Kidney capillary endothelial cell (primary cell): ENCODE measurements at regions not wholly inside any gene's neighbourhood (a gene's known extent, or its start where the extent isn't known, plus 50 kb on each side); places are given as distances from the start of the nearest gene placed in this dataset.
"Not testable (repeated sequence)": the region's sequence is repeated elsewhere in the genome, so short reads cannot be mapped to it uniquely, and the experiment has no call there.

Experiments used
- DNase-seq: peaks from one replicate; pipeline ENCODE4 v3.0.0-alpha.2; 2018; ENCODE audit warnings: low spot score

DNA sequence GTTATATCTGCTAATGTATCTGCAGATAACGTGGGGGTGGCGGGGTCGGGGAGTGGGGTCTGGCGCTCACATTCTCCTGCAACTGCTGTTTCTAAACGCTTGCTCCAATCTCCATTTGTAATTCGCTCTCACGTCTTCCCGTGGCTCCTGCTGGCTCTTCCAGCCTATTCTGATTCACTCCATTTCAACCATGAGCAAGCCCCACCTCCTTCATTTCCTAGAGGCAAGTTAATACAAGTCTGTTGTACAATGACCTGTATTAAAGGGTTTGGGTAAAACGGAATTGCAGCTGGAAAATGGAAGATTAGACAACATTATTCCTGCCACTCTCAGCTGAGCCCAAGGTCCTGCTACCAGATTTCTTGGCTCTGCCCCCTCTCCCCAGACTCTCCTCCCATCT is 132.3 kb downstream of the CSNK2A3 start:
- no peak for DNase-seq

DNA sequence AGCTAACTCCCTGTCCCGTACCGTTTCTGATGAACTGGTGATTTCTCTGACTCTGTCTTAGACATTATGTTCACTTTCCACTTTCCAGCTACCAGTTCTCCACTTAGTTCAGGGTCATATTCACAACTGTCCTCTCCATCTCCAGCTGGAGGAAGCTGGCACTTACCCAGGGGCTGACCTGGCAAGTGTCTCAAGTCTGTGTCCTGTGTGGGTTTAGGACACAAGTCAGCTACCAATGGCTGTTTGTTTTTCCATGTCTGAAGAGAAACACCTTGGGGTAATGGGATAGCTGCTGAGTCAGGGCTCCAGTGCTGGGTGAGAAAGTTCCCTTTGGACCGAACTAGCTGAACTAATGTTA is 134.4 kb downstream of the CSNK2A3 start:
- no peak for DNase-seq

DNA sequence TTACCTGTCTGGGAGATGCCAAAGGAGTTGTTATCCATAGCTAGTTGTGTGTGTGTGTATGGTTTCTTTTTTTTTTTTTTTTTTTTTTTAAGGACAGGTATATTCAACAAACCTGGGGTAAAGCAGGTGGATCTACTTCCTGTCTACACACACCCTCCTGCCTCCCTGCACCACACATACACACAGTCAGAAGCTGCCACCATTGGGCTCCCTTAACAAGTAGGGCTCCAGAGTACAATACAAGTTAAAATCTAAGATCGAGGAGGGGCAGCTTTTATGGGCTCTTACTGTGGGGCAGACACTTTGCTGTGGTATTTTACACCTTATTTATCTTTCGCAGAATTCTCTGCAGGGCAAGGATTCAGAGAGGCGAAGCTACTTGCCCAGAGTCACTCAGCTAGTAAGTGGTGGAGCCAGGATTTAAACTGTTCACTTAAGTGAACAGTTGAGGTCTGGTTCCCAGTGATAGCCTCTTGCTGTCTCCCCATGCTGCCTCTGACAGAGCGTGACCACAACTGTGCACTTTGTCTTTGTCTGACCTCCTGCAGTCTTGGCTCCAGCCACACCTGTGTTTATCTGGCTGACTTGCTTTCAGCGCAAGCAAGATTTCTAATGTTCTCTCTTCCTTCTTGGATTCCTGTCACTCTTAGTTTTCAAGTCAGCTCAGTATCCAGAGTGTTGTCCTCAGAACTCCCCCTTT is 135.0 kb downstream of the CSNK2A3 start:
- DNase-seq = no peak

DNA sequence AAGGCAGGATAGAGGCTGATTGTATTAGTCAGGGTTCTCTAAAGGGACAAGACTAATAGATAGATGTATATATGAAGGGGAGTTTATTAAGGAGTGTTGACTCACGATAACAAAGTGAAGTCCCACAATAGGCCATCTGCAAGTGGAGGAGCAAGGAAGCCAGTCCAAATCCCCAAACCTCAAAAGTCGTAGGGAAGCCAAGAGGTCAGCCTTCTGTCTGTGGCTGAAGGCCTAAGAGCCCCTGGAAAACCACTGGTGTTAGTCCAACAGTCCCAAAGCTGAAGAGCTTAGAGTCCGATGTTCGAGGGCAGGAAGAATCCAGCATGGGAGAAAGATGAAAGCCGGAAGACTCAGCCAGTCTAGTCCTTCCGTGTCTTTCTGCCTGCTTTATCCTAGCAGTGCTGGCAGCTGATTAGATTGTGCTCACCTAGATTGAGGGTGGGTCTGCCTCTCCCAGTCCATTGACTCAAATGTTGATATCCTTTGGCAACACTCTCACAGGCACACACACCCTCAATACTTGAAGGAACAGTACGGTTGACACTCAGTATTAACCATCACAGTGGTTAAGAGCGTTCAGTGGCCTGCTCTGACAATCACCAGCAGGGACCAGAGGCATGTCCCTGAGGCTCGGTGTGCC is 135.6 kb downstream of the CSNK2A3 start:
- DNase-seq = no peak

DNA sequence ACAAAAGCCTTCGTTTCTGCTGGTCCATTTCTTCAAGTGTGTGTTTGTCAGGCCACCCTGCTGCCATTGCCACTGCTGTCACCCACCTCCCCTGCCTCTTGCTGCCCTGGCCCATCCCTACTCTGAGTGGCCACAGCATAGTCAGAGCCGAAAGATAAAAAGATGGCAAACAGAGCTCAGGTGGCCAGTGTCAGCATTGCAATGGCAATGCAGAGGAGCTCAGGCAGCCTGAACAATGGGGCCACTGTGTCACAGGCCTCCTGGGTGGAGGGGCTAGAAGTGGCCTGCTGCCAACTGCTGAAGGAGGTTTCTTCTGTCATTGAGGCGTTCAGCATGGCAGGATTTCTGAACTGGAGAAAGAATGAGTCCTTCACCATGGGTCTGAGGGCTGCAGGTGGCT is 137.1 kb downstream of the CSNK2A3 start:
- no peak for DNase-seq

DNA sequence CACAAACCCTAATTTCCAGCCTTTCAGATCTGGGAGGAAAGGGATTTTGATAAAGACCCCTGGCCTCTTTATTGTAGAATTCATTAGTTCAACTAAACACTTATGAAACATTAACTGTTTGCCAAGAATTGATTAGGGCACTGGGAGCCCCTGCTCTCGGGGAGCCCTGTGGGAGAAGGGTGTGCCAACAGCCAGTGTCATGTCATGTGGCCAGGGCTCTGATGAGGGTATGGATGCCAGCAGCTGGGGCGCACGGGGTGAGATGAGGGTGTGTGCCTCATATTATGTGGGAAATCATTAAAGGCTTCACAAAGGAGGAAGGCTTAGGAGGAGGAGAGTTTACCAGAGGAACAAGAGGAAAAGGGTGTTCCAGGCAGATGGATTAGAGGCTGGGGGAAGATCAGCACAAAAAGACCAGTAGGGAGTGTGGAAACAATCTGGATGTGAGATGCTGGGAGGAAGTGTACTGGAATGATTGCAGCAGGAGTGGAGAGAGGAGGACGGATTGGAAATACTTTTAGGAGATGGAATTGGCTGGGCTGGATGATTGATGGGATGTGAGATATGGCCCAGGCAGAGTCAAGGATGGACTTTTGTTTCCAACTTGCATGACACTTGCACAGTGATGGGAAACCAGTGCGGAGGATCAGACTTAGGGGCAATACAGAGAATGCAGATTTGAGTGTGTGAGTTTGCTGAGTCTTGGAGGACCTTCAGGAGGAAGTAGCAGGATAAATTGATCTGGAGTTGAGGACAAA is 137.8 kb downstream of the CSNK2A3 start:
- DNase-seq = no peak

DNA sequence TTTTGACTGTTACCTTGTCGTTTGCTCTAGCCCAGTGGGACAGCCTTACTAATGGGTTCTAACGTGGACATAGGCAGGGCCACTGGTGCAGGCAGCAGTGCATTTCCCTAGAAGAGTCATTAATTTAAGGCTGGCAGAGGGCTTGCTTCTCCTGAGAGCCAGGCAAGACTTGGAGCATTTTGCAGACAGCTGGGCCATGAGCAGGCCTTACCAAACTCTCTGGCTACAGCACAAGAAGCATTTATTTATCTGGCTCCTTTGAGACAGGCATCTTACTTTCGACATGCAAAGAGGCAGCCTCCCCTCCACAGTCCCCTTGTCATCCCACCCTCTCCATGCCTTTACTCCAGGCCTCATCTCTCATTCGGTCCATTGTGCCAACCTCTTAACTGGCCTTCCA is 139.9 kb downstream of the CSNK2A3 start:
- DNase-seq = no peak

DNA sequence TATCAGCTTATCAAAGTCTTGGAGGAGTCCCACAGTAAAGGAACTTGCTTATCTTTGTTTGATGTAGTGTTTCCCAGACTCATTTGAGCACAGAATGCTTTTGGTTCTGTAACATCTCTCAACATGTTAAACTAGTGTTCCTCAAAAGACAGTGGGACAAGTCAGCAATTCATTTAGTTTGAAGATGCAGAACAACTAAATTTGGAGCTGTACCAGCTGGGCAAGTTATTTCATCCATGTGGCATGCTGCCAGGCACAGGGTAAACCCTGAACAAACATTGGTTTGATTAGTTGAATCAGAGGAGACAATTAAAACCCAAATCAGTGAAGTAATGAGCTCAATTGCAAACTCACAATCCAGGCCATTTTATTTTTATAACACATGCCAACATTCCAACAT is 141.2 kb downstream of the CSNK2A3 start:
- DNase-seq = no peak

DNA sequence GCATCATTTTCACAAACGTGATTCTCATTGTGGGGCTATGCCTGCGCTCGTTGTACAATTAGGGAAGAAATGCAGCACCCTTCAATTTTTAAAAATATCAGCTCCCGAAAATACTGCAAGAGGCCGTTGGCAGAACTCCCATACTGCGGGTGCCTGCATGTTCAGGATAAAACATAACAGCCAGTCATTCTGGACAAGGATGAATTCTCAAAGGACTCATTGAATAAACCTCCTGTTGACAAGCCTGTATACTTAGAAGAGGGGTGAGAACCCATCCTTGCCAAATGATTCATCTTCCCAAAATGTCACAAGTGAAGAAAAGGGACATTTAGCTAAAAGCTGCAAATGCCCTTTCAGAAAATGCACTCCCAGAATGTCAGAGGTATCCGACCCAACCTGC is 141.9 kb downstream of the CSNK2A3 start:
- no peak for DNase-seq

DNA sequence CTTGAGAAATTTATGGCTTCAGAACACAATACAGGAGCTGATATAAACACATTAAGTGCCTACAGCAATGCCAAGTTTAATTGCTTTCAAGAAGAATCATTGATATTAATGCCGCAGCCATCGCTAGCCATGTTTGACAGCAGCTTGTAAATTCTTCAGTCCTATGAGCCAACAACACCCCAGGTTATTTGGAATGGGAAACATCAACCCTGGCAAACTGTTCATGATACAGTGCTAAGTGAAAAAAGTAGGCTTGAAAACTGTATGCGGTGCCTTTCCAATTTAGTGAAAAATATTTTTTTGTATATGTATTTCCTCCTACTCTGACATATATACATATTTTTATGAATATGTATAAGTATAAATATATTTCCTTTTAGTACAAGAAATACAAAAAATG is 142.6 kb downstream of the CSNK2A3 start:
- no peak for DNase-seq

DNA sequence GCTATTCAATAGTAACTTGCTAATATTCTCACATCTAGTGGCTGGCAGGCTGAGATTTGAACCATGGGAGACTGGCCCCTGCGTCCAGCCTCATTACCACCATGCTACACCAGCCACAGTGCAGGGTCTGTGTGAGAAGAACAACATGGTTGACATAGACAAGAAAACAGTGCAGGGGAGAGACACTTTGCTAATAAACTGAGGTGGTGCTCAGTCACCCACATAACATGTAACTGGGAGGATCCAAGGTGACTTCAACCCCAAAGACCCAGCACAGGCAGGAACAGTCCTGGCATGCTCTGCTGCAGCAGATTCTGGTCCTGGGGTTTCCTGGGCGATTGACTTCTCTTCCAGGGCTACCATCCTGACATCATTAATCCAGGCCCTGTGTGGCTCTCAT is 143.1 kb downstream of the CSNK2A3 start:
- no peak for DNase-seq

DNA sequence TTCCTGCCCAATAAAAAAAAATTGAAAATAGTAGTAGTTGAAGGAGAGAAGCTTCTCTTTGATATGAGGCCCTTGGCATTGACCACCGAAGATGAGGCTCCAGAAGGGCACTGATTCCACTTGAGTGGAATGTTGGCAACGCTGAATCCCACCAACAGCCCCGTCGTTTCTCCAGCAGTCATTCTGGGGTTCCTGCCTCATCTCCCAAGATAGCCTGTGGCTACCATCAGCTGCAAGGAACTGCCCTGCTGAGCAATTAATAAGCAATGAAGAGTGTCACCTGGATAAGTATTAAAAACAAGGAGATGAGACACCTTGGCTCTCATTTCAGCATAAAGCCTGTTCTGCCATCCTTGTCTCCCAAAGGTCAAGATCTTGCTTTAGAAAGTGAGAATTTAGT is 144.1 kb downstream of the CSNK2A3 start:
- no peak for DNase-seq

DNA sequence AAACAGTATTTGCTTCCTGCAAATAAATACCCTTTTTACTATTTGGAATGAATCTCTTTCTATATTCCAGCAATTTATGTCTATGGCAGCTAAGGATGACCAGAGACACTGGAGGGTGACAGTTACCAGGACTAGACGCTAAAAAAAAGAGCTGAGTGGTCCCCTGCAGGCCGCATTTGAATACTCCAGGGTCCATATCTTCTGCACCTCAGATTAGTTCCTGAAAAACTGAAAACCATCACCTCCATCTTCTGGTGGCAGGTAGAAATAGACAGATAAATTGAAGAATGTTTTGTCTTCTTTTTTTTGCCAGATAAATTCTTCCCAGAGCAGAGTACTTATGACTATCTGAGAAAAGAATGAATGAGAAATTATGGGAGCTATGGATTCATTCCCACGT is 145.6 kb downstream of the CSNK2A3 start:
- no peak for DNase-seq

DNA sequence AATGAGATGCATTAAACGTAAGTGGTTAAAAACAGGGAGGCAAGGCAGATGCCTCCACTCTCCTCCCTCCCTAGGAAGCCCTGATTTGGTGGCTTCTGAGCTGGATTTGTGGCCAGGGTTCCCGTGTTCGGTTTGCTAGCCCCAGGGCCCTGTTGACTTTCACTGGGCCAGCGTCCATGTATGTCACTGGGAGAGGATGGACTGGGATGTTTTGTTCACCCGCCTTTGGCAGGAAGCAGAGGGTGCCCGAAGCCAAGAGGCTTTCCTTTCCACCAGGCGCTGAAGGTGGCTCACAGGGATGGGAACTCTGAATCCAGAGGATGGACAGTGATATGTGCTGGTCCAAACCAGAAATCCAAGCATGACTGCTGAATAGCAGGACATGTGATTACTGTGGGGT is 146.6 kb downstream of the CSNK2A3 start:
- no peak for DNase-seq

DNA sequence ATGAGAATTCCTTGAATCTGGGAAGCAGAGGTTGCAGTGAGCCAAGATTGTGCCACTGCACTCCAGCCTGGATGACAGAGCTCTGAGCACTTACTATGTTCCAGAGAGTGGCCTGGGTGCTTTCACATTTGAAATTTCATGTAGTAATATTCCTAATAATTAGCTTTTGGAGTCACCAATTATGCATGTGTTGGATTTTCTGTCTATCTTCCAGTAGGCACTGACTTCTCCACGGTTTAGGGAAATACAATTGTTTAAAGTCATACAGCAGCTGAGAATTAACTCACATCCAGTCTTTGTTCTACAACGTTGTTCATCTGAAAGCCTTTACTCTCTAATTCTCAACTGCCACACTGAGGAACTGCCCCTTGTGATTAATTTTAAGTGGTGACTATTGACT is 150.2 kb downstream of the CSNK2A3 start:
- DNase-seq = no peak

DNA sequence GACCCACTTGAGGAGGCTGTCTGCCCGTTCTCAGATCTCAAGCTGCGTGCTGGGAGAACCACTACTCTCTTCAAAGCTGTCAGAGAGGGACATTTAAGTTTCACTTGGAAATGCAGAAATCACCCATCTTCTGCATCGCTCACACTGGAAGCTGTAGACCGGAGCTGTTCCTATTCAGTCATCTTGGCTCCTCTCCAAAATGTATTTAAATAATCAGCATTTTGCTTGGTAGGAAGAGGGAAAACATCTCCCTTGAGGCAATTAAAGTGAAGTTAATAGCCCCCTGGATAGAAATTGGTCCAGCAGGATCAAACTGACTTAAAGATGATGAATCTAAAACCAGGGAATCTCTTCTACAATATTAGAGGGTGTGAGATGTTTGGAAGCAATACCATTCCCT is 151.7 kb downstream of the CSNK2A3 start:
- DNase-seq = not testable (repeated sequence)

DNA sequence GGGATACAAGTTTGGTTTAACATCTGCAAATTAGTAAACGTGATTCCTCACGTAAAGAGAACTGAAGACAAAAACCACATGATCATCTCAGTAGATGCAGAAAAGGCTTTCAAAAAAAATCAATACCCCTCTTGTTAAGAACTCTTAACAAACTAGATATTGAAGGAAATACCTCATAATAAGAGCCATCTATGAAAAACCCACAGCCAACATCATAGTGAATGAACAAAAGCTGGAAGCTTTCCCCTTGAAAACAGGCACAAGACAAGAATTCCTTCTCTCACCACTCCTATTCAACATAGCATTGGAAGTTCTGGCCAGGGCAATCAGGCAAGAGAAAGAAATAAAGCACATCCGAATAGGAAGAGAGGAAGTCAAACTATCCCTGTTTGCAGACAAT is 160.5 kb downstream of the CSNK2A3 start:
- DNase-seq = no peak

DNA sequence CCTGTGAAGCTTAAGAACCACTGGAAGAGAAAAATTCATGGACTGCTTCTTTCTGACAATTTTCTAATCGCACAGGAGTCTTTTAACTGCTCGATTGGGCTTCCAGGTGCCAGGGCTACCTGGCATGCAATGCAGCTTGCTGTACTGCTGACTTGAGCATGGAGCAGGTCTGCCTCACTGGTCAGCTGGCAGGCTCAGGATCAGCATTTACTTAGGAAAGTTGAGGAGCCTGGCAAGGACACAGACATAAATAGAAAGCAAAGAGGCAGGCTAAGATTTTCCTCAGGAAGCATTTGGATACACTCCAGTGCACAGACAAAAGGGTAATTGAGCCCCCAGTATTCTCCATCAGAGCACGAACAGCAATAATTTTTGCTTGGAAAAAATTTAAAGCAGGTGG is 163.5 kb downstream of the CSNK2A3 start:
- no peak for DNase-seq

DNA sequence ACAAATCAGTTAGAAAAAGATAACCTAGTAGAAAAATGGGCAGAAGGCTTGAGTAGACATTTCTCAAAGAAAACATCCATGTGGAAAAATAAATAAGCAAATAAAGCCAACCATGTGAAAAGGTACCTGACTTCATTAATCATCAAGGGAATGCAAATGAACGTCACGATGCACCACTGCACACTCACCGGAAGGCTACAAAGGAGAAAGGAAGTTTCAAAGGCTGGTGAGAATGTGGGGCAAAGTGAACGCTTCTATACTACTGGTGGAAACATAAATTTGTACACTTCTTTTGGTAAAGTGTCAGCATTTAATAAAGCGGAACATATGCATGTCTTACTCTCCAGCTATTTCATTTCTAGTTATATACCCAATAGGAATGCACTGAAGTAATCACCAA is 166.8 kb downstream of the CSNK2A3 start:
- DNase-seq = no peak

DNA sequence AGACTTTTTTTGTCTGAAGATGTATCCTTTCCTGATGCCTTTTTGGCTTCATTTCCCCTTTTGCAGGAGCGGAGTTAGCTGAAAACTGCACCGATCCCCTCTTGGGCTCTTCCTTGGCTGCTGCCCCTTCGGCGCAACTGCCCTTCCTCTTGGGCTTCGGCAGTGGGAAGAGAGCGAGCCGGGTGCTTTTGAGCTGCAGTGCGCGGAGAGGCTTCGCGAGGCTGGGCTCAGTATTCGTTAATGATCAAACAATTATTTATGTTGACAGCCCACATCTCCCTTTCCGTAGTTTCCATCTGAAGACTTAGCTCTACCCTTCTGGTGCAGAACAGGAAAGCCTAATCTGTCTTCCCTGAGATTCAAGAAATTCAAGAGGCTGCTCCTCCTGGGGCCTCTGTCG is 170.8 kb downstream of the CSNK2A3 start:
- DNase-seq = no peak

DNA sequence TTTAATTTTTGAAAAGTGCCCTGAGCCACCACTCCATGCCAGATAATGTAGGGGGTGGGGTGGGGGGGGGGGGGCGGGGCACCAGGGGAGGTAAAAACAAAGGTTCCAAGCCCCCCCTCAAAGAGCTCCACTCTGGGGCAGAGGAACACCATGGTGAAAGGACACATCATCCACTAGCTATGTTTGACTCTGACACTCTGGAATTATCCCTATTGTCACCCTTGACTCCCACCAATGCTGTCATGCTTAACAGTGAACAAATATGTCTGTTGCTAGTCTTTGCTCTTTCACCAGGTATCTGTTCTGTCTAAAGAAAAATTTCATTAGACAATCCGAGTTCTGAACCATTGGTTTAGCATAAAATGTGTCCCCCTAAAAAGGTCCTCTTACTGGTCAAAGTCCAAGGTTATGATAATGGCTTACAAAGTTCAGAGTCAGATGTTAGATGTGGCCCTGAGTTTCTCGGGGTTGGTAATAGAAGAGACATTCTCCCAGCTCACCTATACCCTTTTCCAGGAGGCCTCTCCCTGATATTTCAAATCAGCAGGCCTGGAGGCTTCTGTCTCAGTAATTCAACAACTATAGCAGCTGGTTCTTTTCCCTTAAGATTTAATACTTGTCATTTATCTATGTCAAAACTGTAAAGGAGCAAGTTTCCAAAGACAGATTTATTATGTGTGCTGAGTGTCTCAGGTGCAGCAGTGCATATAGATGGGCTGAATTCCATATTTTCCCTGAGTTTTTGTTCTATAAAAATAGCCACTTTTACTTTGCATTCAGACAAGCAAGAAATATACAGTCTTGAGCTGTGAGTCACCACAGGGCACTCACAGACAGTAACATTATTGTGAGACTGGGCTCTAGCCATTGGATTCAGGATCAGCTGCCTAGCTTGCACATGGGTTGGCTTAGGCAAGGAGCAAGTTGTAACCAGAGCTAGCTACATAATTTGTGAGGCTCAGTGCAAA is 174.1 kb downstream of the CSNK2A3 start:
- DNase-seq = peak; percentile 22

DNA sequence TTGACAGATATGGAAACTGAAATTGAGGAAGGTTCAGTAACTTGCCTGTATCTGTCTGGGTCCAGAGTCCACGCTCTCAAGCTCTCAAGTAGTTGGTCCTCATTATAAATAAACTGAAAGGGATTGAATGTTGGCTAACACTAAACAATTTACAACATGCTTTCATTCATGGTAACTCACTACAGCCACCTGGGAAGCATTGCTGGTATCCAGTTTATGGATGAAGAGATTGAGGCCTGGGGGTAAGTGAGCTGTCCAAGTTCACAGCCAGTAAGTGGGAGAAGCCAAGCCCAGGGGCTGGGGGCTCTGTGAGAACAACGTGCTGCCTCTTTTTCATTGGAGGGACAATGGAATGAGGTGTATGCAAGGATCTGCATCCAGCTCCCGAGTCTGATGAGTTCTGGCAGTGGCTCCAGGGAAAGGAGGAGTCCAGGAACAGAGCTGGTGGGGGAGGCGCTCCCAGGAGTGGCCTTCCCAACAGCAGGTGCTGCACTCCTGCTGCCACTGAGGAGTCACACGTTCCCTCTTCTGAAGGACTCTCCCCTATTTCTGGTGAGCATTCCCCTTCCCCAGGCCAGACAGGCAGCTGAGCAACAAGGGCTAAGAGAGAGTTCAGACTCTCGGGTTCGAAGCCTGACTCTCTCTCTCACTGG is 175.8 kb downstream of the CSNK2A3 start:
- no peak for DNase-seq
